GM19372 (cell line): ENCODE measurements at regions not wholly inside any gene's neighbourhood (a gene's known extent, or its start where the extent isn't known, plus 50 kb on each side); places are given as distances from the start of the nearest gene placed in this dataset.
"Not testable (repeated sequence)": the region's sequence is repeated elsewhere in the genome, so short reads cannot be mapped to it uniquely, and the experiment has no call there.

Source experiments
- ATAC-seq: cut with Tn5 transposase; IDR thresholded peaks from one replicate; pipeline ENCODE4 v1.9.1; 2021; ENCODE audit warnings: mild to moderate bottlenecking, low read depth, moderate library complexity; ENCODE audit not compliant: unreplicated experiment

GRCh38 chrX:138254001-138254400 lies 457.5 kb downstream of the FGF13 start:
- ATAC-seq: no peak

- no peak for ATAC-seq
These were observed 456.1 kb downstream of the FGF13 start for GRCh38 chrX:138255373-138255772.

GRCh38 chrX:138264095-138264494 lies 447.4 kb downstream of the FGF13 start:
- not testable (repeated sequence) for ATAC-seq

GRCh38 chrX:138270931-138271330 lies 440.6 kb downstream of the FGF13 start:
- no peak for ATAC-seq

- ATAC-seq: not testable (repeated sequence)
These were observed 428.8 kb downstream of the FGF13 start for GRCh38 chrX:138282598-138283150.

- ATAC-seq: no peak
These were observed 424.2 kb downstream of the FGF13 start for GRCh38 chrX:138287205-138287877.

- no peak for ATAC-seq
These were observed 416.6 kb downstream of the FGF13 start for GRCh38 chrX:138294951-138295350.

- no peak for ATAC-seq
These were observed 413.2 kb downstream of the FGF13 start for GRCh38 chrX:138298268-138298667.

- ATAC-seq: no peak
These were observed 365.7 kb downstream of the FGF13 start for GRCh38 chrX:138345801-138346200.

- no peak for ATAC-seq
These were observed 362.2 kb downstream of the FGF13 start for GRCh38 chrX:138349351-138349750.

- no peak for ATAC-seq
These were observed 332.6 kb downstream of the FGF13 start for GRCh38 chrX:138378876-138379275.

- no peak for ATAC-seq
These were observed 303.4 kb downstream of the FGF13 start for GRCh38 chrX:138408101-138408500.

GRCh38 chrX:138411048-138411447 lies 300.5 kb downstream of the FGF13 start:
- ATAC-seq: no peak
